ENCODE measurements at regions not wholly inside any gene's neighbourhood (a gene's known extent, or its start where the extent isn't known, plus 50 kb on each side); places are given as distances from the start of the nearest gene placed in this dataset.

GRCh38 chr19:28883241-28883693 is 329.7 kb downstream of the UQCRFS1 start:
- DNase-seq (ENCODE audit: low read depth): no peak

GRCh38 chr19:28882818-28883217 is 330.1 kb downstream of the UQCRFS1 start:
- no peak for DNase-seq (ENCODE audit: low read depth)

GRCh38 chr19:28881616-28882015 is 331.3 kb downstream of the UQCRFS1 start:
- DNase-seq (ENCODE audit: low read depth): no peak

- DNase-seq (ENCODE audit: low read depth): no peak
Measured at GRCh38 chr19:28880735-28881401, 332.1 kb downstream of the UQCRFS1 start.

- peak; percentile 38 for DNase-seq (ENCODE audit: low read depth)
Measured at GRCh38 chr19:28878862-28879566, 333.9 kb downstream of the UQCRFS1 start.

GRCh38 chr19:28876609-28877123 is 336.3 kb downstream of the UQCRFS1 start:
- no peak for DNase-seq (ENCODE audit: low read depth)

- DNase-seq (ENCODE audit: low read depth): no peak
Measured at GRCh38 chr19:28874742-28875141, 338.2 kb downstream of the UQCRFS1 start.

GRCh38 chr19:28873301-28873700 is 339.6 kb downstream of the UQCRFS1 start:
- no peak for DNase-seq (ENCODE audit: low read depth)

GRCh38 chr19:28871099-28871725 is 341.7 kb downstream of the UQCRFS1 start:
- DNase-seq (ENCODE audit: low read depth): no peak

GRCh38 chr19:28869459-28869858 is 343.5 kb downstream of the UQCRFS1 start:
- no peak for DNase-seq (ENCODE audit: low read depth)

GRCh38 chr19:28868836-28869235 is 344.1 kb downstream of the UQCRFS1 start:
- DNase-seq (ENCODE audit: low read depth): no peak

GRCh38 chr19:28867978-28868377 is 345.0 kb downstream of the UQCRFS1 start:
- DNase-seq (ENCODE audit: low read depth): no peak

GRCh38 chr19:28864577-28865042 is 348.3 kb downstream of the UQCRFS1 start:
- no peak for DNase-seq (ENCODE audit: low read depth)

- DNase-seq (ENCODE audit: low read depth): no peak
Measured at GRCh38 chr19:28864024-28864503, 348.9 kb downstream of the UQCRFS1 start.

GRCh38 chr19:28862238-28862637 is 350.7 kb downstream of the UQCRFS1 start:
- no peak for DNase-seq (ENCODE audit: low read depth)

- no peak for DNase-seq (ENCODE audit: low read depth)
Measured at GRCh38 chr19:28859811-28860210, 353.1 kb downstream of the UQCRFS1 start.

- no peak for DNase-seq (ENCODE audit: low read depth)
Measured at GRCh38 chr19:28858933-28859332, 354.0 kb downstream of the UQCRFS1 start.

- DNase-seq (ENCODE audit: low read depth): no peak
Measured at GRCh38 chr19:28857967-28858366, 355.0 kb downstream of the UQCRFS1 start.

- DNase-seq (ENCODE audit: low read depth): no peak
Measured at GRCh38 chr19:28855216-28855615, 357.7 kb downstream of the UQCRFS1 start.

GRCh38 chr19:28847468-28847867 is 365.5 kb downstream of the UQCRFS1 start:
- no peak for DNase-seq (ENCODE audit: low read depth)

- DNase-seq (ENCODE audit: low read depth): no peak
Measured at GRCh38 chr19:28846094-28846812, 366.7 kb downstream of the UQCRFS1 start.
